MM.1S (cell line): ENCODE measurements at regions not wholly inside any gene's neighbourhood (a gene's known extent, or its start where the extent isn't known, plus 50 kb on each side); places are given as distances from the start of the nearest gene placed in this dataset.

Experiments
- DNase-seq: peaks from one replicate; pipeline ENCODE4 v3.0.0-alpha.2; 2015
- H2AFZ ChIP-seq: fragments of 300-600 bp; sonication (generic); 2 replicates; pipeline ENCODE4 v1.6.0; 2016; ENCODE audit warnings: antibody characterized with exemption, low read length
- H3F3A ChIP-seq: fragments of 300-600 bp; sonication (generic); 2 replicates; pipeline ENCODE4 v1.6.1; 2016; ENCODE audit warnings: mild to moderate bottlenecking, antibody characterized with exemption, low read length, moderate library complexity, mixed read lengths; ENCODE audit not compliant: insufficient read depth
- H3K27ac ChIP-seq: fragments of 300-600 bp; sonication (generic); 2 replicates; pipeline ENCODE4 v1.5.1; 2016; ENCODE audit warnings: mild to moderate bottlenecking, low read length
- H3K27me3 ChIP-seq: fragments of 300-600 bp; sonication (generic); replicated peaks from 2 replicates; pipeline ENCODE4 v1.6.0; 2016; ENCODE audit warnings: low read length; ENCODE audit not compliant: insufficient read depth
- H3K36me3 ChIP-seq: fragments of 300-600 bp; sonication (generic); replicated peaks from 2 replicates; pipeline ENCODE4 v1.6.1; 2016; ENCODE audit warnings: mild to moderate bottlenecking, low read length, mixed read lengths; ENCODE audit not compliant: insufficient read depth
- H3K4me1 ChIP-seq: fragments of 300-600 bp; sonication (generic); 2 replicates; pipeline ENCODE4 v1.6.1; 2016; ENCODE audit warnings: low read length, mixed read lengths
- H3K4me2 ChIP-seq: fragments of 300-600 bp; sonication (generic); 2 replicates; pipeline ENCODE4 v1.6.0; 2016; ENCODE audit warnings: low read depth, low read length
- H3K4me3 ChIP-seq: fragments of 300-600 bp; sonication (generic); 2 replicates; pipeline ENCODE4 v1.5.1; 2016; ENCODE audit warnings: low read length, mixed read lengths
- H3K79me2 ChIP-seq: fragments of 300-600 bp; sonication (generic); 2 replicates; pipeline ENCODE4 v1.6.1; 2016; ENCODE audit warnings: mixed run types, low read length, mixed read lengths
- H3K9ac ChIP-seq: fragments of 300-600 bp; sonication (generic); 2 replicates; pipeline ENCODE4 v1.6.1; 2016; ENCODE audit warnings: low read length, mixed read lengths
- H3K9me2 ChIP-seq: fragments of 300-600 bp; sonication (generic); replicated peaks from 2 replicates; pipeline ENCODE4 v1.6.1; 2016; ENCODE audit warnings: mild to moderate bottlenecking, low read length, mixed read lengths; ENCODE audit not compliant: insufficient read depth
- H3K9me3 ChIP-seq: fragments of 300-600 bp; sonication (generic); replicated peaks from 2 replicates; pipeline ENCODE4 v1.6.1; 2016; ENCODE audit warnings: mild to moderate bottlenecking, low read length, mixed read lengths; ENCODE audit not compliant: insufficient read depth
- H4K20me1 ChIP-seq: fragments of 300-600 bp; sonication (generic); 2 replicates; pipeline ENCODE4 v1.6.1; 2016; ENCODE audit warnings: mild to moderate bottlenecking, low read length, moderate library complexity, mixed read lengths; ENCODE audit not compliant: insufficient read depth
- EZH2 ChIP-seq: fragments of 300-600 bp; sonication (generic); optimal IDR thresholded peaks from 2 replicates; pipeline ENCODE3; 2017; ENCODE audit warnings: low read depth, mild to moderate bottlenecking, antibody characterized with exemption, low read length, mixed read lengths
- EZH2phosphoT487 ChIP-seq: fragments of 300-600 bp; sonication (generic); IDR thresholded peaks from 2 replicates; pipeline ENCODE4 v1.6.1; 2018; ENCODE audit warnings: antibody characterized with exemption, low read length
- TF ChIP-seq, protein P1 (sequence below): fragments of 300-600 bp; sonication (generic); IDR thresholded peaks from 2 replicates; pipeline ENCODE4 v1.5.1; 2016; ENCODE audit warnings: antibody characterized with exemption, low read length, mixed read lengths

DNA sequence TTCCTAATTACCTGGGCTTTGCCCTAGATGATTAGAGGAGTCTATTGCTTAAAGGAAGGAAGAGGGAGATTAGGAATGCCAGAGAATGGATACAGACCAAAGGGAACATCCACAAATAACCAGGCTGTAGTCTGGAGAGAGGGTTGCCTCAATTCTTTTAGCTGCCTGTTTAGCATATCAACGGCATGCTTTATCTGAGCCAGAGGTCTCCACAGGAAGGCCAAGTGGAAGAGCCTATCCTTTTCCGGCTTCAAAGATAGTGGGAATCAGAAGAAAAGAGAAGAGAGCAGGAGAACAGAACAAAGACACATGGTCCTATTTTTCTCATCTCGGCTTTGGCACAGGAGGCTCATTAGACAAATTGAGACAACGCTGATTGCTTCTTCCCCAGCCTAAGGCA lies 142.4 kb downstream of the NMUR2 start:
- no peaks in the 10 kb centered on the region for H3K36me3 ChIP-seq
- no peaks in the 10 kb centered on the region for H3F3A ChIP-seq
- no peaks in the 10 kb centered on the region for H3K9me2 ChIP-seq
- no peak overlapping the region for H3K9ac ChIP-seq
- H3K4me3 ChIP-seq = no peak overlapping the region
- no peak overlapping the region for H3K4me2 ChIP-seq
- H3K27me3 ChIP-seq = no peaks in the 10 kb centered on the region
- no peak for DNase-seq
- no peaks in the 10 kb centered on the region for H3K4me1 ChIP-seq
- H4K20me1 ChIP-seq = no peaks in the 10 kb centered on the region
- no peaks in the 10 kb centered on the region for H3K79me2 ChIP-seq
- no peak overlapping the region for H2AFZ ChIP-seq
- no peaks in the 10 kb centered on the region for H3K9me3 ChIP-seq
- TF ChIP-seq EZH2phosphoT487 (no peak), EZH2 (no peak)
- TF ChIP-seq, protein P1, sequence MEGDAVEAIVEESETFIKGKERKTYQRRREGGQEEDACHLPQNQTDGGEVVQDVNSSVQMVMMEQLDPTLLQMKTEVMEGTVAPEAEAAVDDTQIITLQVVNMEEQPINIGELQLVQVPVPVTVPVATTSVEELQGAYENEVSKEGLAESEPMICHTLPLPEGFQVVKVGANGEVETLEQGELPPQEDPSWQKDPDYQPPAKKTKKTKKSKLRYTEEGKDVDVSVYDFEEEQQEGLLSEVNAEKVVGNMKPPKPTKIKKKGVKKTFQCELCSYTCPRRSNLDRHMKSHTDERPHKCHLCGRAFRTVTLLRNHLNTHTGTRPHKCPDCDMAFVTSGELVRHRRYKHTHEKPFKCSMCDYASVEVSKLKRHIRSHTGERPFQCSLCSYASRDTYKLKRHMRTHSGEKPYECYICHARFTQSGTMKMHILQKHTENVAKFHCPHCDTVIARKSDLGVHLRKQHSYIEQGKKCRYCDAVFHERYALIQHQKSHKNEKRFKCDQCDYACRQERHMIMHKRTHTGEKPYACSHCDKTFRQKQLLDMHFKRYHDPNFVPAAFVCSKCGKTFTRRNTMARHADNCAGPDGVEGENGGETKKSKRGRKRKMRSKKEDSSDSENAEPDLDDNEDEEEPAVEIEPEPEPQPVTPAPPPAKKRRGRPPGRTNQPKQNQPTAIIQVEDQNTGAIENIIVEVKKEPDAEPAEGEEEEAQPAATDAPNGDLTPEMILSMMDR = no peak
- H3K27ac ChIP-seq = no peak overlapping the region

DNA sequence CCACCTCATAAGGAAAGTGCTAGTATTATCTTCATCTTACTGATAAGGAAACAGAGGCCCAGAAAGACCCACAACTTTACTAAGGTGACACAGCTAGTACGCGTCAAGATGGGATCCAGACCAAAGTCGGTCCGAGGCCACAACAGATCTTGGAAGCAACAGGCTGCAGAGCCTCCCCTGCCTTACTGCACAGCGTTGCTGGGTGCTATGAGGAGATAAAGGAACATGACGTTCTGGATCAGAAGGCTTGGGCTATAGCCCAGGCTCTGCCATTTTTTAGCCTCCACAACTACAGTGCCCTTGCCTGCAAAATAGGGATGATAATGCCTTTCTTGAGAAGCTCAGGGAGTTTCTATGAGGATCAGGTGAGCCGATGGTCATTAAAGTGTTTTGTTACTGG lies 144.1 kb downstream of the NMUR2 start:
- H3K4me2 ChIP-seq = no peak overlapping the region
- no peaks in the 10 kb centered on the region for H3K79me2 ChIP-seq

DNA sequence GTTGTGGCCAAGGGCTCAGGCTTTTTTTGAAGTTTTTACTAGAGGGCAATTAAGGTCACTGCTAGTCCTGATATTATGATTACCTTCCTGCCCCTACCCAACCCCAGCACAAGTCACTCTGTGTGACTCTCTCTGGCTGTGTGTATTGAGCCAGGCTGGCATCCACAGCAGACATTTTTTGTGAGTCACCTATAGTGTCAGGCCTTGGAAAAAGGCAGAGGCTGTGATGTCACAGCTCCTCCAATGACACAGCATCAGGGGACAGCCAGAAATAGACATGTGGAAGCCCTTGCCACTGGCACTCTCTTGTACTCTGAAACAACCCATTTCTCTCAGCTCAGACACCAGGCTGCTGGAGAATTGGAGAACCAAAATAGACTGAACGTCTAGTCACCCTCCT lies 145.4 kb downstream of the NMUR2 start:
- no peak overlapping the region for H3K4me3 ChIP-seq
- no peak for DNase-seq
- H3K27ac ChIP-seq = no peak overlapping the region

More for the DNA sequence above, 144.1 kb downstream of the NMUR2 start:
- DNase-seq = no peak
- Histone ChIP-seq H3K4me3 (no peak overlapping the region), H4K20me1 (no peaks in the 10 kb centered on the region), H3K4me1 (no peaks in the 10 kb centered on the region), H3K27me3 (no peaks in the 10 kb centered on the region), H3K9me3 (no peaks in the 10 kb centered on the region), H3K9ac (no peak overlapping the region), H3K9me2 (no peaks in the 10 kb centered on the region), H3F3A (no peaks in the 10 kb centered on the region), H3K27ac (no peak overlapping the region), H2AFZ (no peak overlapping the region), H3K36me3 (no peaks in the 10 kb centered on the region)
- TF ChIP-seq, protein P1 = no peak
- TF ChIP-seq EZH2phosphoT487 (no peak), EZH2 (no peak)

More for the DNA sequence above, 145.4 kb downstream of the NMUR2 start:
- no peaks in the 10 kb centered on the region for H3K27me3 ChIP-seq
- no peak overlapping the region for H3K9ac ChIP-seq
- no peak overlapping the region for H2AFZ ChIP-seq
- H3K79me2 ChIP-seq = no peaks in the 10 kb centered on the region
- no peaks in the 10 kb centered on the region for H3K9me3 ChIP-seq
- H3K4me1 ChIP-seq = no peaks in the 10 kb centered on the region
- no peaks in the 10 kb centered on the region for H4K20me1 ChIP-seq
- no peaks in the 10 kb centered on the region for H3F3A ChIP-seq
- H3K4me2 ChIP-seq = no peak overlapping the region
- no peaks in the 10 kb centered on the region for H3K36me3 ChIP-seq
- TF ChIP-seq, protein P1 = no peak
- TF ChIP-seq EZH2phosphoT487 (no peak), EZH2 (no peak)
- H3K9me2 ChIP-seq = no peaks in the 10 kb centered on the region
